GM19372 (cell line): ENCODE measurements at regions not wholly inside any gene's neighbourhood (a gene's known extent, or its start where the extent isn't known, plus 50 kb on each side); places are given as distances from the start of the nearest gene placed in this dataset.
"Not testable (repeated sequence)": the region's sequence is repeated elsewhere in the genome, so short reads cannot be mapped to it uniquely, and the experiment has no call there.

Experiments used
- ATAC-seq: cut with Tn5 transposase; IDR thresholded peaks from one replicate; pipeline ENCODE4 v1.9.1; 2021; ENCODE audit warnings: mild to moderate bottlenecking, low read depth, moderate library complexity; ENCODE audit not compliant: unreplicated experiment

GRCh38 chr1:79517470-79518224 lies 511.1 kb upstream of the ADGRL4 start:
- no peak for ATAC-seq

- ATAC-seq = no peak
Observed at GRCh38 chr1:79507770-79508169, 501.2 kb upstream of the ADGRL4 start.

GRCh38 chr1:79501153-79501552 lies 494.6 kb upstream of the ADGRL4 start:
- no peak for ATAC-seq

- no peak for ATAC-seq
Observed at GRCh38 chr1:79499541-79499940, 493.0 kb upstream of the ADGRL4 start.

GRCh38 chr1:79497193-79497773 lies 490.8 kb upstream of the ADGRL4 start:
- ATAC-seq = peak; percentile 88

- no peak for ATAC-seq
Observed at GRCh38 chr1:79496129-79496528, 489.6 kb upstream of the ADGRL4 start.

GRCh38 chr1:79493702-79494101 lies 487.2 kb upstream of the ADGRL4 start:
- ATAC-seq = not testable (repeated sequence)

GRCh38 chr1:79488572-79489121 lies 482.1 kb upstream of the ADGRL4 start:
- not testable (repeated sequence) for ATAC-seq

GRCh38 chr1:79478728-79479373 lies 472.3 kb upstream of the ADGRL4 start:
- ATAC-seq = no peak

GRCh38 chr1:79478160-79478559 lies 471.6 kb upstream of the ADGRL4 start:
- no peak for ATAC-seq

GRCh38 chr1:79472067-79472656 lies 465.6 kb upstream of the ADGRL4 start:
- peak; percentile 69 for ATAC-seq

GRCh38 chr1:79469139-79469538 lies 462.6 kb upstream of the ADGRL4 start:
- ATAC-seq = no peak

GRCh38 chr1:79460773-79461436 lies 454.4 kb upstream of the ADGRL4 start:
- peak; percentile 99 for ATAC-seq

- no peak for ATAC-seq
Observed at GRCh38 chr1:79457562-79458224, 451.2 kb upstream of the ADGRL4 start.

- no peak for ATAC-seq
Observed at GRCh38 chr1:79448426-79448825, 441.9 kb upstream of the ADGRL4 start.

- ATAC-seq = no peak
Observed at GRCh38 chr1:79441238-79441637, 434.7 kb upstream of the ADGRL4 start.

- no peak for ATAC-seq
Observed at GRCh38 chr1:79437540-79437939, 431.0 kb upstream of the ADGRL4 start.

- ATAC-seq = no peak
Observed at GRCh38 chr1:79431340-79431739, 424.8 kb upstream of the ADGRL4 start.

GRCh38 chr1:79430437-79430836 lies 423.9 kb upstream of the ADGRL4 start:
- no peak for ATAC-seq

GRCh38 chr1:79422726-79423125 lies 416.2 kb upstream of the ADGRL4 start:
- no peak for ATAC-seq
